ENCODE measurements at regions not wholly inside any gene's neighbourhood (a gene's known extent, or its start where the extent isn't known, plus 50 kb on each side); places are given as distances from the start of the nearest gene placed in this dataset.

DNA sequence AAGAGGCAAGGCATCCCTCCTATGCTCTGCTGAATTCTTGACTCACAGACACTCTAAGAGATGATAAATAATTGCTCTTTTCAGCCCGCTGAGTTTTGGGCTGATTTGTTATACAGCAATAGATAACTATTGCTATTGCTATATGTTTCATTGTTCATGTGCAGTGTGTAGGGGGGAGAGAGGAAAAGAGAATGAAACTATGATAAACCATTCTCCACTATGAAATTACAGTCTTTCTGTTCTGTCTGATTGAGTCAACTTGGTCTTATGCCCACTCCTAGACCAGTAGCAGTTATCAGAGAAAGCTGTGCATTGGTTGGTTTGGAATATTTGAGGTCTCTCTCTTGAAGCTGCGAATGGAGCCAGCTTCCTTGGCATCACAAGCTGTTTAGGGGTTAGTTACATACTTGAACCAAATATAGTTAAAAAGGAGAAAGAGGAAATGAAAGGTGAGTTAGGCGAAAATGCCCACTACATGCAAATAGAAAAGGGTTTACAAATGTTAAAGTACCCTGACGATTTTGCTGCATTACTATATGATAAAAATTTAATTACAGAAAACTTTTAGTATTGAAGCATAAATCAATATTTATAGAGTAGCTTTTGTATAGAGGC, 136.3 kb upstream of the ACTBL2 start:
- no peak for DNase-seq (ENCODE audit: low spot score)

DNA sequence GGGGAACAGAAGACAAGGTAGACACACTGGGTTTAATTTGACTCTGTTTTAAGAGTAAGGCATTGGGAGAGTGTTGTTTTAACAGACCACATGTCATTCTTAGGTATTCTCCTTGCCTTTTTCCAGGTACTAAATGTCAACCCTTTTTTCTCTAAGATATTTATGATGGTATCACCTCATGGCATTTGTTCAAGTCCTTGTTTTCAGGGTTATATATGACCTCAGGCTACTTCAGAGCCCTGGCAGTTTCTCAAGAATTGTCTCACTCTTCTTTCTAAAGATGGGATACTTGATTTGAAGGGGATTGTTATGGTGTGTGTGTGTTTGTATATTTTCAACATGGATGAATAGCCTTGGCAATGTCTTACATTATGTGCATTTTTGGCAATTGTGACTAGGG, 131.1 kb upstream of the ACTBL2 start:
- DNase-seq (ENCODE audit: low spot score): no peak

DNA sequence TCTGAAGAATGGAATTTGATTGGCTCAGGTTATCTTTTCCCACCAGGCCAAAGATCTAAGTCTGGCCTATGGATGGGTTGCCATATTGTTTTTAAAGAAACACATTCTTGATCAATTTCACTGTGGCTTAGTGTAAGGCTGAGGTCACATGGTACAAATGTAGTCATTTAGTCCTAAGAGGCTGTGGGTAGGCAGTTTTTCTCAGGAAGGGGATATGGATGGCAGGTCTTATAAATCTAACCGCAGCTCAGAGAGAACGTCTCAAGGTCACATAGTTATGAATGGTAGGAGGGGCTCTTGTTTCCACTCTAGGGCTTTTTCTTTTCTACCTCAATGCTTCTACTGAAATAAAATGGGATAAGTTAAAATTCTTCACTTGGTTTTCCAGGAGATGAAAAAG, 128.6 kb upstream of the ACTBL2 start:
- no peak for DNase-seq (ENCODE audit: low spot score)

DNA sequence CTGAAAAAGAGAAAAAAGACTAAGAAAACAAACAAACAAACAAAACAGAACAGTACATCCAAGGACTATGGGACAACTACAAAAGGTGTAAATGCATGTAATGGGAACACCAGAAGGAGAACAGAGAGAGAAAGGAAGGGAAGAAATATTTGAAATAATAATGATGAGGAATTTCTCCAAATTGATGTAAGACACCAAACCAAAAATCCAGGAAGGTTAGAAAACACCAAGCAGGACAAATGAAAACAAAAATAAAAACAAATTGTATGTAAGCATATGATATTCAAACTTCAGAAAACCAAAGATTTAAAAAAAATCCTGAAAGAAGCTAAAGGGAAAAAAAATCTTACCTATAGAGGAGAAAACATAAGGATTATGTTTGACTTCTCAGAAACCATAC, 125.9 kb upstream of the ACTBL2 start:
- no peak for DNase-seq (ENCODE audit: low spot score)

DNA sequence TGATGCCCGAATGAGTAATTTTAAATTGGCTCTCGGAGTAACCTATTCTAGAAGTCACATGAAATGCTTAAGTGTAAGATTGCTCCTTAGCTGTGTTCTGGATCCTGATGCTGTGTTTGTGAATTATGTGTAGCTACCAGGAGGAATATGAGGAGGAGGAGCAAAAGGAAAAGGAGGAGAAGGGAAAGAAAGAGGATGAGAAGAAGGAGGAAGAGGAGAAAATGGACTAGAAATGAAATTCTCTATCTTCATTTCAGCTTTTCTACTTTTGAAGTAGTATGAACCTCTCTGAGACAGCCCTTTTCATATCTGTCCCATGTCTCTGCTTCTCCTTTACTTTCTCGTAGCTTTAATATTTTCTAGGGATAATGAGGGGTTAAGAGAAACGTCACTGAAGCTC, 119.4 kb upstream of the ACTBL2 start:
- no peak for DNase-seq (ENCODE audit: low spot score)

DNA sequence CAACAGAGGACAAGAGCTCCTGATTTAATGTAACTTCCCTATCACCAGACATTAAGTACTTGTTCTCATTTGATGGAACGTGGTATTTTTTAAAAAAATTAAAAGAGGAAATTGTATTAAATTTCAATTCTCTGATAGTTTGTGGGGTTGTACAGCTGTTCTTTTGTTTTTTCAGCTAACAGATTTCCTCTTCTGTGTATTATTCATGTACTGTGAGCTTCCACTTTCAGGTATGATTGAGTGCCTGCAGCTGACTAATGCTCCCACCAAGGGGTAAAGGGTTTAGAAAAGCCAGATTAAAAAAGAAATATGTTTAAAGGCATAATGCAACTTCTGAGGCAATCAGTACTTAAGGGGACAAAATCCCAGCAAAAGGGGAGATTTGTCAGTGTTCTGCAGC, 117.7 kb upstream of the ACTBL2 start:
- no peak for DNase-seq (ENCODE audit: low spot score)

DNA sequence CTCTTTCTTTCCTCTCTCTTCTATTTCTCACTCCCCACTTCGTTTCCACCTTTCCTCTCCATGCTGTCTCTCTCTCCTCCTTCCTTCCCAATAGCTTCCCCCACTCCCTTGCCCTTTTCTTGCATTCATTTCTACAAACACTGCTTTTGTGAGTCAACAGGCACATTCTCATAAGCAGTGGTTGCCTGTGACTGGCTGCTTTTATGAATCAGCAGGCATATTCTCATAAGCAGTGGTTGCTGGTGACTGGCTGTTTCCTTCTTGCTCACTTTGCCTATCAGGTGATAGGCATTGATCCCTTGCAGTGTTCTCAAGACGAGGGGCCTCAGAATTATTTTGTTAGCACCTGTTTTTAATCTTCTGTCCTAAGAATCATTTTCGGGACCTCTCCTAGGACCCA, 116.1 kb upstream of the ACTBL2 start:
- DNase-seq (ENCODE audit: low spot score): no peak

DNA sequence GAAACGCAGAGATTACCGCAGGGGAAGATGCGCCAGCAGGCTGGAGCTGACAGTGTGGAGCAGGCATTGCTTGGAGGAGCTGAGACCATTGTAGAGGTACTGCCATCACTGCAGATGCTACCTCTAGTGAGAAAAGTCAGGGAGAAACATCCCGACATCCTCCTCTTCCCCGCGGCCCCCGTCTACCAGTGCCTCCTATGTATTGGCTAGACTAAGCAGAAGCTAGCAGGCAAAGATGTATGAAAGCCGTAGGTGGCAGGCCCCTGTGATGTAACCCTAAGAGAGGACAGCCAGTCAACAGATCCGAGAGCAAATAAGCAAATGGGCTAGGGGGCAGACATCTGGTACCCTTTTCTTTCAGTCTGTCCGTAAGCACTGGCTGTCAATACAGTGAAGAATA, 115.5 kb upstream of the ACTBL2 start:
- no peak for DNase-seq (ENCODE audit: low spot score)

DNA sequence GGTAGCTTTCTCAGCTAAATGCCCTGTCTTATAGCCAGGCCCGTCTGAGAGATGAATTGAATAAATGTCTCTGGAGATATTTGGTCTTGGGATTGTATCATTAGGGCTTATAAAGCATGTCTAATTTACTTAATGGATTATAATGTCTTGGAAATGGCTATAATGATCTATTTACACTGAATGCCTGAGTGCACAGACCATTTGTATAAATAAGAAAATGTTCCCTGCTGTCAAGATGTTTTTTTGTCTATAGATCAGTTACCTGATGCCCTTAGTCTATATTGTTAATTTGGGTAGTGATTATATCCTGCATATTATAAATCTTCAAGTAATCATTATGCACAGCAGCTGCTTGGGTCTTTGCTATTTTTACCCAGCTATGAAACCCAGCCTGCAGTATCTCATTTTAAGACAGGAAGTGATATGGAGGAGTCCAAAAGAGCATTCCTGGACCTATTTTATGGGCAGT, 112.9 kb upstream of the ACTBL2 start:
- DNase-seq (ENCODE audit: low spot score): no peak

DNA sequence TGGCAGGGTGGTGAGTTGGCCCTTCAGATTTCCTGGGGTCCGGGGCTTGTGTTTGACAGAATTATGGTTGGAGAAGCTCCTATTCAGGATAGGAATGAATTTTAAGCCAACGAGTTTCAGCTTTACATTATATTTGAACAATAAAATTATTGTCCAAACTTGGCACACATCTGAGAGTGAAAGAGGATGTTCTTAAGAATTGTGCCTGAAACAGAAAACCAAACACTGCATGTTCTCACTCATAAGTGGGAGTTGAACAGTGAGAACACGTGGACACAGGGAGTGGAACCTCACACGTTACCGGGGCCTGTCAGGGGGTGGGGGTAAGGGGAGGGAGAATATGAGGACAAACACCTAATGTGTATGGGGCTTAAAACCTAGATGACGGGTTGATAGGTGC, 111.8 kb upstream of the ACTBL2 start:
- no peak for DNase-seq (ENCODE audit: low spot score)

DNA sequence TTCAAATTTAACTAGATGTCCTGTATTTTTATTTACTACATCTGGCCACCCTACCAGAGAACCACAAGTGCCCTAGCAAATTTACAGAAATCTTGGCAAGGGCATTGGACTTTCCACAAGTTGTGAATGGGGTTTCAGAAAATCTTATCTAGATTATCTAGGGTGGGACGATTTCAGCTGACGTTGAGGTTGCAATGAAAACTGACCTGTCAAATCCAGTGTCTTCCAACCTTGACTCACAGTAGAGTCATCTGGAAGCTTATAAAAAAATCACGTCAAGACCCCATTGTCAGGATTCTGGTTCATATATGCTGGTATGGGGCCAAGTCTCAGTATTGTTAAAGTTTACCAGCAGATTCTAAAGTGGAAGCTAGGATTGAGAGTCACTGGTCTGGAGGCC, 109.6 kb upstream of the ACTBL2 start:
- no peak for DNase-seq (ENCODE audit: low spot score)

DNA sequence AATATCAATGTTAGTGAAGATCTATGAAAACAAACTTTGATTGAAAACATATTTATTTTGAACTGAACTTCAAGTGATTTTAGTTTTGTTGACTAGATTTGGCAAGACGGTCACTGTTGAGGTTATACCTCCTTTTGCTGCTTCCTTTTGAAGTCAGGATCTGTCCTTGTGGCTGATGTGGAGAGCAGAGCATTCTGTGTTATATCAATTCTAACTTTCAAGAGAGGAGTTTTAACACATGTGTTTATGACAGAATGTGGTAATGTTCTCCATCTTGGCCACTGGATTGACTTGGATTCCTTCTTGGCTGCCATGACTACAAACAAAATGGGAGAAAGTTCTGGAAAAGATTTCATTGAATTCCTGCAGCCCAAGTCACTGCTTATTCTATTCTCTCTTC, 104.0 kb upstream of the ACTBL2 start:
- no peak for DNase-seq (ENCODE audit: low spot score)

DNA sequence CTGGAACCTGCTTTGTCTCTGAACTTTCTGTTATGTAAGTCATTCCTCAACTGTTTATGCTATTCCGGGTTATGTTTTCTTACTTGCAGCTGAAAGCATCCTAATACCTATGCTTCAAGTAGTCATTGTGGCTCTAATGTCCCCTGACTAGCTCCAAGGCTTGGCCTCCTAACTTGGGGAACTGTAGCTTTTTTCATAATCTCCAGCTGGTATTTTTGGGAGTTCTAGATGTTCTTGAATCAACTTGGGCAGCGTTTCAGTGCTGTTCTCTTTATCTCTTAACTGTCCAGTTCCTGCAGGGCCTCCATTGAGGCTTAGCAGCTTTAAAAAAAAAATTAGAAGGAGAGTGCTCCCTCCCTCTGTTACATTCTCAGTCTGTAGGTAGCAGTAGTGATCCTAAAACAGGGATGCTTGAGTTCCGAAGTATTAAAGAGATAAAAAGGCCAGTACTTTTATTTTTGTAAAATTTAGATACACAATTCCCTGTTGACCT, 100.0 kb upstream of the ACTBL2 start:
- DNase-seq (ENCODE audit: low spot score): no peak

DNA sequence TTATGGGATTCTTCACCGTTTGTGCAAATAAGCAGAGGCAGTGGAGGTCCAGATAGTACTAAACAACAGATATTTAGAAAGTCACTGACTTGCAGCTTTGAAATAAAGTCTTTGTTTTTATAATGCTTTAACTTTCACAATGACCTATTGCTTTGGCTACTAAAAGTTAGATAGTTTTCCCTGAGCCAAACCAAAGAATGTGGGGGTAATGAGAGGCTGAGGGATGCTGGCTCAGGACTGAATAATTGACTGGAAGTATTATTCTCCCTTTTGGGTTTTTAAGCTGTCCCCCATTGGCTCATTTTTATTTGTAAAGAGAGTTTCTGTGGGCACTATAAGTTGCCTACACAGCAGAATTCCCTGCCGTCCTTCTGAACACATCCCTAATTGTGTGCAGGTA, 99.2 kb upstream of the ACTBL2 start:
- DNase-seq (ENCODE audit: low spot score): no peak

DNA sequence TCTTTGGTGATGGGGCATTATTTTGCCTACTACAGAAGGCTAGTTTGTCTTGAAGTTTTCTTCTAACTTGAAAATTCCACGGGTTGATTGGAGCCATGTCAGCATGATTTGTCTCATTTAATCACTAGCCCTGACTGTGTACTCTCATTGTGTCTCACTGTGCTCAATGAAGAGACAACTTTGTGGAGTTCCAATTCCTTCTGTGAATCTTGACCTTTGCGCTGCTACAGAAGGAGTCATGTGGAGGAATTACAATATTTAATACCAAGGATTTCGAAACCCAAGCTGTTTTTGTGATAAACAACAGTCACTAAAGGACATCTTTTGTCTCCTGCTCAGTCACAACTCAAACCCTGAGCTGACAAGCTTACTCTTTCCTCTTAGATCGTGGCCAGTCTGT, 98.6 kb upstream of the ACTBL2 start:
- no peak for DNase-seq (ENCODE audit: low spot score)

DNA sequence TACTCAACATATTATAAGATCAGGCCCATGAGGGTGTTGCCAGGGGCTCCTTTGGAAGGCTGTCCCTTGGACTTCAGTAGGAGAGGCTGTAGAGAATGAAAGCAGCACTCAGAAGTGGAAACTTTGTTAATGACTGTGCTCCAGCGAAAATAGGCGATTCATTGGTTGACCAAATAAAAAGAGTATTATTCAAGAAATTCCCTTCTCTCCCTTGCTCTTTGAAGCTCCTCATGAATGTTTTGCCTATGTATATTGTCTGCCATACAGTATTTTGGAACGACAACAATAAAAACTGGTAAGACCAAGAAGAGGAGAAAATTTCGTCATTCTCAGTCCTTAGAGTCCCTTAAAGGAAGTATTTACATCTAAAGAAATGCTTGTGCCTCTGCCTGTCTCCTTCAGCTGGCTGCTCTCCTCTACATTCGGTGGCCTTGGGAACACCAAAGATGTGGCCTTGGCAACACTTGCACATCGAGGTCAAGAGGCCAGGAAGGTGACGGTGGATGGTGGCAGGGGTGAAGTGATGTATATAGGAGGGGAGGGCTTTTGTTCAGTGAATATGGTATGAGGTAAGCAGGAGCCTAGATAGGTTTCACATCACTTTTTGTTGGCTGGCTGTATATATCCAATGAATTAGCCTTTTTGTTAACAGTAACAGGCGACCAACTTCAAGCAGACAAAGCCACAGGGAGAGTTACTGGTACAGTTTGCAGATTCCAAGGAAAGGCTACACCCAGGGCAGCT, 95.0 kb upstream of the ACTBL2 start:
- DNase-seq (ENCODE audit: low spot score): no peak

DNA sequence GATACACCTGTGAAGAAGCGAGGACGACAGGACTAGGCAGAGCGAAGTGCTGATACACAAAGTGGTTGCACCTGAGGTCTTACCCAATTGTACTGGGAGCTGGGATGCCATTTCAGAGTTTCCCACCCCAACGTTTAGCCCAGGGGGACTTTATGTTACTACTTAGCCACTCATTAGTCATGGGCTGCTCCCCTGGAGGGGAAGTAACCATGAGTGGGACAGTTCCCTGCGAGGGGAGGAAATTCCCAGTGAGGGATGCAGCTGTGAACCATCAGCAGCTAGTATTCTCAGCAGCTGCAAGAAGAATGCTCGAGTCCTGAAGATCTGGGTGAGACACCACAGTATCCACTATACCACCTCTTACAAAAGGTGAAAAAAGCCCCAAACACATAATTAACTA, 93.7 kb upstream of the ACTBL2 start:
- DNase-seq (ENCODE audit: low spot score): no peak

DNA sequence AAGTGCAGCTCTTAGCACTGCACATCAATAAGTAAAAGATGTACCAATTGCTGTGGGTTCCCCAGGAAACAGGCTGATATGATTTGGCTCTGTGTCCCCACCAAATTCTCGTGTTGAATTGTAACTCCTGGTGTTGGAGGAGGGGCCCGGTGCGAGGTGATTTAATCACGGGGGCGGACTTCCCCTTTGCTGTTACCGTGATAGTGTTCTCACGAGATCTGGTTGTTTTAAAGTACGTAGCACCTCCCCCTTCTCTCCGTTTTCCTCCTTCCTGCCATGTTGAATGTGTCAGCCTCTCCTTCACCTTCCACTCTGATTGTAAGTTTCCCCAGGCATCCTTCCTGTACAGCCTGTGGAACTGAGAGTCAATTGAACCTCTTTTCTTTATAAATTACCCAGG, 93.2 kb upstream of the ACTBL2 start:
- DNase-seq (ENCODE audit: low spot score): no peak

DNA sequence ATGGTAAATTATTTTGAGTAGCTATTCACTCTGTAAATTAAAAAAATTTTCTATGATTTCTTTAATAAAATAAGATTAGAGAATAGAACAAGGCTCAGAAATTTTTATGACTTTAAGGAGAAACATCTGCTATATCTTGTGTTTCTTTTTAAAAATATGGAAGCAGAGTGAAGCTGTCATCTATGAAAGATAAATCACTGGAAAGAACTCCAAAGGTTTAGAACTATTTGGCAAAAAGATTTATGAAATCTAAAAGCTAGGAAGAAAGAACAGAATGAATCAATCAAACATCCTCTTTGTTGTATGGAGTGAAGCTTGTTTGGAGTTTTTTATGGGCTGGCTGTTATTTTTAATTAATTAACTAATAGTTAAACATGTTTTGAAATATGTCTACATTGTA, 89.8 kb upstream of the ACTBL2 start:
- DNase-seq (ENCODE audit: low spot score): no peak

DNA sequence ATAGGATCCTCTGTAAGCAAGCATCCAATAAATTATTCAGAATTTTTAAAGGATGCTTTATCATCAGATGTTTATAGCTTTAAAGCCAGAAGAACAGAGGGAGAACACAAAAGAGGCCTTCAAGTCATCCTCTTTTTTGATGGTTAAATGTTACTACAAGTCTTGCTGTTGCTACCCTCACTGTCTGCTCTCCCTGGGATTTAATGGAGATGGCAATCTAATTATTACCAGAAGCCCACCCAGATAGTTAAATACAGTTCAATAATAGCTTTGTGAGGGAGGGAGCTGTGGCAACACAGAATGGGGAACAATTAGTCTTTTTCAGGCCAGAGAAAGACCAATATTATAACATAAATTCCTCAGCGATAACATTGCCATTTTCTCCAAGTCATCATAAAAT, 87.0 kb upstream of the ACTBL2 start:
- DNase-seq (ENCODE audit: low spot score): no peak

DNA sequence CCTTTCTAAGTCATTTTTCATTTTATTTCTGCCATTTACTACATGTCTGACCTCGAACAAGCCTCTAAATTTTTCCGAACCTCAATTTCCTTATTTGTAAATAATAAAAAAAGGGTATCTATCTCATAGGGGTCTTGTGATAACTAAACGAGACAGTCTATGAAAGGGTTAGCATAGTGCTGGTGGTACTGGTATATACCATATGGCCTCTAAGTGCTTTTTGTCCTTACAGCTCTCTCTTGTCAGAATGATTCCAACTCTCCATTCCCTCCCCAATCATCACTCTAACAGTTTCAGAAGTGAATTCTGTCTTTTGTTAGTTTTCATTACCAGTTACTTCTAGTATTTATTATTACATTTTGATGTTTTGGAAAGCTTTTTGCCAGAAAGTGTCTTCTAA, 85.5 kb upstream of the ACTBL2 start:
- DNase-seq (ENCODE audit: low spot score): no peak

DNA sequence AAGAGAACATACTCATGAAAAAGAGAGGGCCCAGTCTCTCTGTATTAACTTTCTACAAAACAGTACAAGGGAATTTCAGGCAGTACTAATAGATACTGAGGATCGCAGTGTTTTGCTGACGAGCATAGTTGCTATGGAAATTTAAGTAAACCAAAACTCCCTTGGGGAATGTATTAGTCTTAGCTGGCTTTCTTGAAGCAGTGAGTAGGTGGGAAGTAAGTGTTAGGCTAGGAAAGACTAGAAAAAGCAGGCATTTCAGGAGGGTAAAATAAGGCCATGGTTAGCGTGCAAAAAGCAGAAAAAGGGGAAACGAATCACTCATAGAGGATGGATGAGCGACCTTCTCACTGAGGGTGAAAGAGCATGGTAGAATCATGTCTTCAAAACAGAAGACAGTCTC, 84.3 kb upstream of the ACTBL2 start:
- DNase-seq (ENCODE audit: low spot score): no peak

DNA sequence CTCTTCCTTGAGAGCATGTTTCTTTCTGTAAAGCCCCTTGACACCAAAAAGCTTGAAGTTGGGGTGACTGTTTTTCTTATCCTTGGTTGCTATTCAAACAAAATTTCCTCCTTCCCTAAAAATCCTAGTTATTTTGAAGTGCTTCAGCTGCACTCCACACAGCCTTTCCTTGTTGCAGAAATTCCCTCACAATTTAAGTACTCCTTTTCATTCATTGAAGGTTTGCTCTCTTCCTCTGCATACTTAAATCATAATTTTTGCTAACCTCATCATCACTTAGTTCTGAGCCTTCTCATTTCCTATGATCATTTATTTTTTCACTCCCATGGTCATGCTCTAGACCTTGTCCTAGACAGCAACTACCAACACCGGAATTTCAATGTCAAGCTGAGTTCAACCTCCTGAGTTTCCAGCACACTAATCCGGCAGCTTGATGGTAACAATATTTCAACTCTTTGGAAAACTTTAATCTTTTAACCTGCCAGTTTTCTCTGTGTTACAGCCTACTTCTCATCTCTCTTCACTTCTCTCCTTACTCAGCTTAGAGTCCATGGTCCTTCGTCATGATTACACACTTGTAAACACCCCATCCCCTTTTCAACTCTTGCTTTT, 78.7 kb upstream of the ACTBL2 start:
- no peak for DNase-seq (ENCODE audit: low spot score)
